OCI-LY3 (cell line): ENCODE measurements at regions not wholly inside any gene's neighbourhood (a gene's known extent, or its start where the extent isn't known, plus 50 kb on each side); places are given as distances from the start of the nearest gene placed in this dataset.

Experiments
- EZH2phosphoT487 ChIP-seq: fragments of 200-600 bp; shearing (Covaris generic); IDR thresholded peaks from 2 replicates; pipeline ENCODE4 v1.6.1; 2018; ENCODE audit warnings: antibody characterized with exemption, mixed run types, low read depth
- TF ChIP-seq, protein P1 (sequence below): fragments of 200-600, 300-600 bp; sonication (generic); IDR thresholded peaks from 2 replicates; pipeline ENCODE4 v1.5.1; 2014; ENCODE audit warnings: antibody characterized with exemption, low read length, low read depth

DNA sequence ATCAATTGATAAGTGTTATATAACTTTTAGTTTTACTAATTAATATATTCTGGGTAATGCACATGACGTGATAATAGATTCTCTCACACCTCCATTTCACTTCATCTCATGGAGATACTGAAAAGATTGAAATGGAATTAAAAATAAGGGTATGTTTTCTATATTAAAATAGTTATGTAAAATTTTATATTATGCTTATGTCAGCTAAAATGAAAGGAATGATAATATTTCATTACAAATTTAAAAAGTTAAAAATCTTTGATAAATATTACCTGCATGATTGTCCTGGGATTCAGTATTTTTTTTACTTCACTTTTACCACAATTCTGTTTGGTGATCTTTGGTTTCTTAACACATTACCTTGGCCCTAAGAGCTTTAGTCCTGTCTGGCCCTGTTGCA, 823.8 kb upstream of the NRXN1 start:
- TF ChIP-seq, protein P1, sequence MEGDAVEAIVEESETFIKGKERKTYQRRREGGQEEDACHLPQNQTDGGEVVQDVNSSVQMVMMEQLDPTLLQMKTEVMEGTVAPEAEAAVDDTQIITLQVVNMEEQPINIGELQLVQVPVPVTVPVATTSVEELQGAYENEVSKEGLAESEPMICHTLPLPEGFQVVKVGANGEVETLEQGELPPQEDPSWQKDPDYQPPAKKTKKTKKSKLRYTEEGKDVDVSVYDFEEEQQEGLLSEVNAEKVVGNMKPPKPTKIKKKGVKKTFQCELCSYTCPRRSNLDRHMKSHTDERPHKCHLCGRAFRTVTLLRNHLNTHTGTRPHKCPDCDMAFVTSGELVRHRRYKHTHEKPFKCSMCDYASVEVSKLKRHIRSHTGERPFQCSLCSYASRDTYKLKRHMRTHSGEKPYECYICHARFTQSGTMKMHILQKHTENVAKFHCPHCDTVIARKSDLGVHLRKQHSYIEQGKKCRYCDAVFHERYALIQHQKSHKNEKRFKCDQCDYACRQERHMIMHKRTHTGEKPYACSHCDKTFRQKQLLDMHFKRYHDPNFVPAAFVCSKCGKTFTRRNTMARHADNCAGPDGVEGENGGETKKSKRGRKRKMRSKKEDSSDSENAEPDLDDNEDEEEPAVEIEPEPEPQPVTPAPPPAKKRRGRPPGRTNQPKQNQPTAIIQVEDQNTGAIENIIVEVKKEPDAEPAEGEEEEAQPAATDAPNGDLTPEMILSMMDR, result no peak
- no peak for TF ChIP-seq EZH2phosphoT487
